Activated CD4-positive, alpha-beta T cell treated with anti-CD3 and anti-CD28 coated beads, Interleukin-2, amount 50 U/mL, for 16 hours (primary cell): ENCODE measurements at regions not wholly inside any gene's neighbourhood (a gene's known extent, or its start where the extent isn't known, plus 50 kb on each side); places are given as distances from the start of the nearest gene placed in this dataset.

Source experiments
- DNase-seq: peaks from one replicate; pipeline ENCODE4 v3.0.0-alpha.2; 2020

DNA sequence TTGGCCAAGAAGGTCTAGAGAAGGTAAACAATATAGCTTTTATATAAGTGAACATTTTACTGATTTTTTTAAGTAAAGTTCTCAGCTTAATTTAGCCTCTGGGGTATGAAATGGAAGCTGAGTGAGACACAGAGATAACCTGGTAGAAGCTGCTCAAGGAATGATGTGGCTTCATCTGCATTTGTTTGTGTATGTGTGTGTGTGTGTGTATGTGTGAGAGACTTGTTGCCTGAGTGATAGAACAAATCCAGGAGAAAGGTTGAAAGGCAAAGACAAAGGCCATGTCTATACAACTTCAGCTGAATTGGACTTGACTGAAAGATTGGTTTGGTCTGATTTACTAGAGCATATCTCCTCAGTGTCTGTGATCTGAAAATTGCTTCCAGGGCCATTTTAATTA lies 63.6 kb downstream of the PCDH7 start:
- no peak for DNase-seq

DNA sequence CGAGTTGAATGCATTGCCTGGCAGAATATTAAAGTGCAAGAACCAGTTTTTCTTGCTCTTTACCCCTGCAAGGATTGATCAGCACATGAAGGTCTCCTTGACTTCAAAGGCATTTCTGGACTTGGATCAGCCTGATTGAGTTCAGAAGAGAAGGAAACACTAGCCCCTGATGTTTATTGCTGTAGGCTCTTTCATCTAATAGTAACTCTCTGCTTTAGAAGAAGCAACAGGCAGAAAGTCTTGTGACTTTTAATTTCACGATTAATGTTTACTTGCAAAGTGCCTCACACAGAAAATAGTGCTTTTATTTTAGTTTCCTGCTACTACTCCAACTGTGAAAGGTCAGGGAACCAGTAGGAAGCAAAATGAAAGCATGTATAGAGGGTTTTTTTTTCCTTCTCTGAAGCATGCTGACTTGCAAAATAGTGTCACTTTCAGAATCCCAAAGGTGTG lies 69.1 kb downstream of the PCDH7 start:
- no peak for DNase-seq

GRCh38 chr4:30790123-30790522 lies 70.0 kb downstream of the PCDH7 start:
- DNase-seq: no peak

- no peak for DNase-seq
These were observed 70.8 kb downstream of the PCDH7 start for GRCh38 chr4:30790998-30791397.

DNA sequence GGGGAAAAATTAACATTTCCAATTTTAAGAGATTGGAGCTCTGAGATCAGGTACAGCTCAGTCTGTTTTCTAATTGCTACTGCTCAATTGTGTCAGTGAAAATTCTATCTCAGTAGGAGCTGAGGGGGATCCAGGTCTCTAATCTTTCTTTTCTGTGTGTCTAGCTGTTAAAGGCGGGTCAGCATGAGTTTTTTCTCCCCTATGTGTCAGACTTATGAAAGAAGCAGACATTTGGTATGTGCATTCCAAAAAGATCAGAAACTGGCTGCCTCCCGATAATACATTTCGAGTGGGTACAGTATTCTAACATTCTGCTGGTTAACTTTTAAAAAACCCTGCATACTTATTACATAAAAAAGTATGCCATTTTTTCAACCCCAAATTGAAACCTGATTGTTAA lies 72.4 kb downstream of the PCDH7 start:
- no peak for DNase-seq

- DNase-seq: no peak
These were observed 81.7 kb downstream of the PCDH7 start for GRCh38 chr4:30801876-30802275.

GRCh38 chr4:30802622-30803323 lies 82.6 kb downstream of the PCDH7 start:
- no peak for DNase-seq

DNA sequence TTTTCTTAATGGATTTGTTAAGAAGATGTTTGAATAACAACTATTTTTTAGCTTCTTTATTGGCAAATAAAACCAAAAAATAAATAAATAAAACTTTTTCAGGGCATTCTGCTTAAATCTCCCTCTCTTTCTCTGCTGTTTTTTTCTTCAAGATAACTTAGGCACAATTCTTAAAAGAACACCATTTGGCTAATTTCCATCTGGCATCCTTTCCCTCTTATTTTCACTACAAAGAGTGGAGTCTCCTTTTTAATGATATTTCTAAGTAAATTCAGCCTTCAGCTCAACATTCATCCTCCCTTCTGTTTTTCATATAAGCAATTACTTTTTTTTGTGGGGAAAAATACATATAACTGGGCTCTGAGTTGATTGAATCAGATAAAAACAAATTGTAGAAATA lies 88.1 kb downstream of the PCDH7 start:
- DNase-seq: no peak

- DNase-seq: no peak
These were observed 91.1 kb downstream of the PCDH7 start for GRCh38 chr4:30811296-30811695.

DNA sequence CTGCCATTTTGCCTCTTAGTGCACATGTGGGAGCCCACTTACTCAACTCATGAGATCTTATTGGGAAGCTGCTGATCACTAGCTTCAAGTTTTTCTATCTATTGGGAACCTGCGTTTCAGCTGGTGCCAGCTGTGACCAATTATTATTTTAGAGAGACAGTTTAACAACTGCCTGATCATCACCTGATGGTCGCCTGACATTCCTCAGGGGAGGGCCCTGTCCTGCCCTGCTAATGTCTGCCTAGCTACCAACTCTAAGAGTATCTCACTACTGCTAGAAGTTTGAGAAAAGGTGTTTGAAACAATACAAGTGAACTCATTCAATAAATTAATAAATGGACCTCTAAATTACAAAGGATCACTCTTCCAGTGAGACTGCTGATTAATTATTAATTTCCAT lies 95.5 kb downstream of the PCDH7 start:
- no peak for DNase-seq

DNA sequence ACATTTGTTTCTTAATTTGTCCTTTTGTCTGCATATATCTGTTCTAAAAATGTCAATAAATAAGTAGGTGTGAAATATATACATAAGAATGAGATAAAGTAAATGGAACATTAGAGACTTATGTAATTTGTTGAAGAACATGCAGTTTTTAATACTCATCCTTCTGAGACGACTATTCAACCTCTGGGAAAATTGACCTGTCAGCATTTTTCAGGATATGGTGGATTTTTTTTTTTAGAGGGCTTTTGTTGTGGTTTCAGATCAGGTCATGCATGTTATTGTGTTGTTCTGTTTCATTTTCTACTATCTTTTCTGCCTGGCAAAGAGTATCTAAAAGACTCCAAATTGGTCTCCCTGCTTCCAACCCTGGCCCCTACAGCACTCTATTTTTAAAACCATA lies 97.3 kb downstream of the PCDH7 start:
- no peak for DNase-seq

DNA sequence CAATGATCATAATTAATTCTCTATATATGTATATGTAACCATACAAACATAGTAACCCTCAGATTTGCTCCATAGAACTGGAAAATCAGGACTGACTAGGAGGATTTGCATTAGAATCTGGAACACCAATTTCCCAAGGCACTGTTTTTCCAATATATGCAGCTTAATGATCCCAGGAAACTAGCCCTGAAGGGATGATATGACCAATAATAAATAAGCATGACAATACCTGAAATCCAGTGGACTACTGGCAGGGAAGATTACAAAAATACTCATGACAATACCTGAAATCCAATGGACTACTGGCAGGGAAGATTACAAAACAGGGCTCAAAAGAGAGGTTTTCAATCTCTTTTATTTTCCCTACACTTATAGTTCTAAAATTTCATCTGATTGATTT lies 98.4 kb downstream of the PCDH7 start:
- no peak for DNase-seq

DNA sequence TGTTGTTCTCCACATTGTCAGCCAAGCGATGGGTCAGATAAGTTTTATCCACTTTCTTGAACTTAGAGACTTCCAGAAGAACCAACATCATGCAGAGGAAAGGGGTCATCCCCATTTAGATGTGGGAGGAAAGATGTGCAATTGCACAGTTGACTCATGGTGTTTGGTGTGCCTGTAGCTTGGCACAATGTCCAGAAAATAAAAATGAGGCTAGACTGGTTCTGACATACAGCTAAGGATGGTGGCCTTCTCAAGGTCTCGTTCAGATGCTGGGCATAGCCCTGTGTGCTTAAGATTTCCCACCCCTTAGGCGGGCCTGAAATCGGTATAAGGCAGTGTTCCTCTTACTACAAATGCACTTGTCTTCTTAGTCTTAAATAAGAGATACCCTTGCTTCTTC lies 101.1 kb downstream of the PCDH7 start:
- no peak for DNase-seq

DNA sequence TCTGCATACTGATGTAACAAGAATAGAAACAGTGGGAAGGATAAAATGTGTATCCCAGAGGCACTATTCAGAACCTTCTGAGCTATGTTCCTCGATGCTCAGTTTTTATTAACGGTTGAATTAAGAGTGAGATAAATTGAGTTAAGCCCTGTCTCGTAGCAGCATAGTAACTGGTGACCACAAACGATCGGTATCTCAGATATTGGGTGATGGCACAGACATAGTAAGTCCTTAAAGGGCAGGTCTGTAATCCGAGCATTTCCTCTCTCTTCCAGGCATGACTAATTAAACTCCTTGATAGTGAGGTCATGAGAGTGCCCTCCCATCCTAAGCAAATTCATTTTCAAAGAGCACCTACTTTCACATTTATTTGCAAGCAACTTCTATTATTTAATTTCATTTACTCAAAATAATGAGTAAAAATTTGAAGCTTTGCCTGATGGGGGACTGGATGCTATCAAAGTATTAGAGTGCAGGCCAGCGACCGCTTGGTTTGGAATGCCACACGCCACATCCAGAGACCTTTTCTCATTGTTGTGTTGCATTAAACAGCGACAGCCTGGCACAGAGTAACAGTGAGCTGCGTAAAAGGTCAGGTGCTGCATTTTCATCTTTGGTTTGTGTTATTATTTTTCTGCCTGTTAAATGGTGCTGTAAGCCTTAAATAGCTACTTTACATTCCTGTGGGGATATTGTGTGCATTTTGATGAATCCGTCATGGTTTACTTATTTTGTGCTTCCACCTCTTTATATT lies 101.9 kb downstream of the PCDH7 start:
- no peak for DNase-seq

DNA sequence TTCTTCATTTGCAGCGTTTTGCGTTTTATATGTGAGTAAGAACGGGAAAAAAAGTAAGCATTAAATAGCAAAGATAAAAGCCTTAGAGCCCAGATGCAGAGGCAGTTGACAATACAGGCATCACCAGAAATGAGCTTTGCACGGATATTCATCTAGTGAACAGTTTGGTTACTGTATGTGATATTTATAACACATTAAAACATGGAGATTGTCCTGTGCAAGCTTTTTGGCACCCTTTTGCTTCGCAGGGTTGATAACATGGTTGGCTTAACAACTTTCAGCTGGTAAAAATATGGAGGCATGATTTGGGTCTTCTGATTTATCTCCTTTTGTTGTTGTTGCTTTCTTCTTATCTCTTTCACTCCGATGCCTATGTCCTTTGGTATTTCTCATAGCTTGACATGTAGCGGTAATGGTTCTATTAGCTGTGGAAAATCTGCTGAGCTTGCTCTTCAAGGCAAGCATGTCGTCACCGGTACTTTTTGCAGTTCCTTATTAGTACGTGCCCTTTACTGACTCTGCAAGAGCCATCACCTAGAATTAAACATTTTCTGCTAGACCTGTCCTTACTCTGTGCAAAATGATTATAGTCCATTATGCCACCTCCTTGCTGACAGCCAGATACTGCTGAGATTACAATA lies 102.9 kb downstream of the PCDH7 start:
- DNase-seq: no peak

DNA sequence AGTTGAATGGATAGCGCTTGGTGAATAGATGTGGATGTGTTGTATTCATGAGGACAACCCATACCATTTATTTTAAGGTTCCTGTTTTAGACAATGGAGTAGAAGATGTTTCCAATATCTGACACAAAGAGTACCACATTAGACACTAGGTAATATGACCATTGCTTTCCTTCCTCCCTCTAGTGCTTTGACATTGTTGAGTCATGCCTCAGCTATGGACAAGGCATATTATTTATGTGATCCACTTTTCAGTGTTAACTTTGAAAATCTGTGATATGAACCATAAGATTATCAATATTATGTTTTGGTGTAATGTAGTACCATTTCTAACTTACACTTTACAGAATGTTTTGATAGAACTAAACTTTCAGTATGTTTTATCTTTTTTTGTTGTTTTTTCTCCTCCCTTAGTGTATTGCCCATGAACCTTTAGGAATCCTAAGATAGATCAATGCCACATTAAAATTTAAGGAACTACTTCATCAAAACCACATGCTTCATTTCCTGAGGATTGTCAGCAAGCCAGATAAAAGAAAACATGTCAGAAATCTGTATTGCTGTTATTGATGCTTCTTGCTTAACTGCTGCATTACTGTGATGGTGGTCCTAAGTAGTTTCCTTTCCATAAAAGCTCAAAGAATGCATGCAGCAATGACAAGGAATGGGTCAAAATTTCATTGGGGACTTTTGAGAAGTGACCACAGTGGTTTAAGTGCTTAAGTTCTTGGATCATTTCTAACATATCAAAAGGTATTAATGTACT lies 105.0 kb downstream of the PCDH7 start:
- no peak for DNase-seq

DNA sequence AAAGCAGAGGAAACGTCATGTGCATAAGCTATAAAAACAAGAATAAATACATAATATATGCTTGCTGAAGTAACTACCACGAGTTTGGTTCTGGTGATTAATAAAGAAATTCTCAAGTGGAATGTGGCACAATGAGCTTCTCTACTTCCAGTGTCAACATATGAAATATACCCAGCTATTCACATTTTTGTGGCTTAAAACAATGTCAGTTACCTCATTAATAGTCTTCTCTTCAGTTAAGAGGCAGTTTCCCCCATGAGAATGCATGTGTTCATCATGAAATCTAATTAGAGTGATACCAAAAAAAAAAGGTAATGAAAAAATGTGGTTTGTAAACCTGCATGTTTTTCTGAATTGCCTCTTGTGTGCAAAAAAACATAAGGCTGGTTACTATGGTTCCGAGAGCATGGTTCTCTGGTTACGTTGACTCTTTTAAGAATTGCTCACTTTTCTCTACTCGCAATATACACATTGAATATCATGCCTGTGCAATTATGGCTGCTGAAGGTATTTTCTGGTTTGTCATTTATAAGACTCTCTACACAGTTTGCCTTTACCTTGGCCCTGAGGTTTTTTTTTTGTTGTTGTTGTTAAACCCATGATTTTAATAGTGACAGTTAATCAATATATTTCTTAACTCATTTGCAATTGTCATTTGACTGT lies 108.2 kb downstream of the PCDH7 start:
- DNase-seq: no peak

GRCh38 chr4:30832639-30833038 lies 112.5 kb downstream of the PCDH7 start:
- no peak for DNase-seq

- no peak for DNase-seq
These were observed 113.0 kb downstream of the PCDH7 start for GRCh38 chr4:30833206-30833605.

- no peak for DNase-seq
These were observed 114.9 kb downstream of the PCDH7 start for GRCh38 chr4:30835044-30835443.

- no peak for DNase-seq
These were observed 116.1 kb downstream of the PCDH7 start for GRCh38 chr4:30836231-30836630.

DNA sequence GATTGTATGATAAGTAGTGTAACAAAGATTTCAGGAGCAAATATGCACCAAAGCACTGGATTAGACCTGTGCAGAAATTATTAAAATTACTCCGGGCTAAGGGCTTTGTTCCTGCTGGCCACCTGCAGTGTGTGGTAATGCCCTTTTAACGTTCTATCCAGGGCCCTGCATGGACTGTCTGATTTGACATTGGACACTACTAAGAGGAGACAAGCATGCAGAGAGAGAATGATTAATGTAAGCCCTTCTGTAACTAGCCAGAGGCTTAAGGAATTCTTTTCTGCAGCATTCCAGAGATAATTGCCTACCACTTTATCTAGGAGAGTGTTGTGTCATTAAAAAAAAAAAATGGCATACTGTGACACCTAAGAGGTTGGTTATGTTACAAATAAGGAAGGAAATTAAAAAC lies 117.0 kb downstream of the PCDH7 start:
- DNase-seq: no peak

DNA sequence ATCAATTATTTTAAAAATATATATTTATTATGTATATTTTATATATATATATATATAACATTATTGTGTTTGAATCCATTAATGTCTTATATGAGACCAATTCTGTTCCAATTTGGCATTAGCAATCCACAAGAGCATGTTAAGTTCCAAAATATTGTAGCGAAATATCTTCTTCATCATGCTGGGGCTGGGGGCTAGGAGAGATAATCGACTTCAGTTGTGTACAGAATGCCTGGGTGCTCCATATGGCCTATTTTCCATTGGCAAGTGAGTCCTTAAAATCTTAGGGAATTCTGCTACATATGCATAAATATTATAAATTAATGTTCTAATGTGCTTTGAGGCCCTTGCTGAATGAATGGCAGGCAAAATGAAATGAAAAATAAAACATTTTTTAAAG lies 117.7 kb downstream of the PCDH7 start:
- no peak for DNase-seq
